Upper lobe of left lung (tissue), 6 donors: ENCODE measurements at regions not wholly inside any gene's neighbourhood (a gene's known extent, or its start where the extent isn't known, plus 50 kb on each side); places are given as distances from the start of the nearest gene placed in this dataset.

Experiments
- ATAC-seq, 2 donors: fragments of 200-7000 bp; cut with Tn5 transposase; one replicate each; pipeline ENCODE4 v1.9.1; 2022; ENCODE audit warnings: mild to moderate bottlenecking in 2 of 2, moderate library complexity in 2 of 2; ENCODE audit not compliant: low FRiP score in 2 of 2
- DNase-seq, 2 donors: peaks; one replicate each; pipeline ENCODE4 v3.0.0-alpha.2; 2019 to 2020
- H3K27ac ChIP-seq, 4 donors: fragments of 200-600 bp; sonication (generic); one replicate each; pipeline ENCODE4 v1.5.1; 2016 to 2019
- H3K27me3 ChIP-seq, 4 donors: fragments of 200-600 bp; sonication (generic); one replicate each; pipeline ENCODE4 v1.5.1; 2017 to 2019
- H3K36me3 ChIP-seq, 4 donors: fragments of 200-600 bp; sonication (generic); one replicate each; pipeline ENCODE4 v1.5.1; 2016 to 2019
- H3K4me1 ChIP-seq, 4 donors: fragments of 200-600 bp; sonication (generic); one replicate each; pipeline ENCODE4 v1.5.1; 2018 to 2019
- H3K4me3 ChIP-seq, 4 donors: fragments of 200-600 bp; sonication (generic); one replicate each; pipeline ENCODE4 v1.5.1; 2017 to 2019; ENCODE audit warnings: mild to moderate bottlenecking in 2 of 4, moderate library complexity in 1 of 4
- H3K9me3 ChIP-seq, 4 donors: fragments of 200-600 bp; sonication (generic); one replicate each; pipeline ENCODE4 v1.5.1; 2018 to 2019
- CTCF ChIP-seq, 6 experiments: fragments of 450-650 bp in 4 of 6; fragments of 200-600 bp in 2 of 6; sonication (generic) in 2 of 6; IDR thresholded peaks; one replicate each; pipeline ENCODE4 v1.5.1; 2016 to 2019; ENCODE audit warnings: antibody characterized with exemption in 6 of 6
- EP300 ChIP-seq, 4 donors: sonication (generic); formaldehyde crosslinking; IDR thresholded peaks; one replicate each; pipeline ENCODE4 v1.5.1; 2017; ENCODE audit warnings: antibody characterized with exemption in 4 of 4, control low read depth in 2 of 4
- POLR2A ChIP-seq, 4 donors: fragments of 450-650 bp; IDR thresholded peaks; one replicate each; pipeline ENCODE4 v1.5.1; 2016 to 2017; ENCODE audit warnings: antibody characterized with exemption in 4 of 4, mild to moderate bottlenecking in 2 of 4
- POLR2AphosphoS5 ChIP-seq, 2 donors: sonication (generic); formaldehyde crosslinking; IDR thresholded peaks; one replicate each; pipeline ENCODE4 v1.5.1; 2017; ENCODE audit warnings: antibody characterized with exemption in 2 of 2
- WGBS, 2 donors: methylation state at CpG; one replicate each; pipeline ENCODE4 v1.1.5; 2017 to 2018; 5-methylcytosine and 5-hydroxymethylcytosine counted together
- donor health status: DM: no; HTN: no; CAD: no; lungs with moderate emphysema.
- donor health status: DM: no; HTN: yes; CAD: no; lungs with severe emphysema.

GRCh38 chr3:127475975-127476705, 114.4 kb downstream of the TPRA1 start:
- Histone ChIP-seq H3K36me3 (no peaks in the 10 kb centered on the region), H3K4me3 (no peak overlapping the region), H3K27me3 (no peaks in the 10 kb centered on the region), H3K27ac (no peak overlapping the region), H3K4me1 (peaks cover 3 to 19% (median 10%) of the 10 kb centered on the region in 4 donors), H3K9me3 (no peaks in the 10 kb centered on the region)
- WGBS, 2 donors: 87 to 89% methylated on average over 6 of the region's 6 CpGs
- DNase-seq (no peak), ATAC-seq (no peak)
- TF ChIP-seq EP300 (IDR thresholded peaks at IDR 0.05): no peak
- no peak for TF ChIP-seq POLR2A (IDR thresholded peaks at IDR 0.05)
- TF ChIP-seq POLR2AphosphoS5 (IDR thresholded peaks at IDR 0.05): no peak
- TF ChIP-seq CTCF (IDR thresholded peaks at IDR 0.05): no peak

- TF ChIP-seq EP300 (IDR thresholded peaks at IDR 0.05) (no peak), POLR2AphosphoS5 (IDR thresholded peaks at IDR 0.05) (no peak), POLR2A (IDR thresholded peaks at IDR 0.05) (no peak), CTCF (IDR thresholded peaks at IDR 0.05) (no peak)
- peaks cover 0 to 16% (median 8%) of the 10 kb centered on the region in 4 donors for H3K4me1 ChIP-seq
- H3K4me3 ChIP-seq: no peak overlapping the region
- H3K27me3 ChIP-seq: no peaks in the 10 kb centered on the region
- no peaks in the 10 kb centered on the region for H3K36me3 ChIP-seq
- ATAC-seq: peak in 1 of 2 donors; percentile 20
- no peaks in the 10 kb centered on the region for H3K9me3 ChIP-seq
- 74 to 88% methylated on average over 7 of the region's 7 CpGs for WGBS, 2 donors
- no peak for DNase-seq
- no peak overlapping the region for H3K27ac ChIP-seq
Measured at GRCh38 chr3:127475391-127475790, 115.1 kb downstream of the TPRA1 start.

- DNase-seq: no peak
- 62 to 65% methylated on average over 6 to 10 of the region's 10 CpGs for WGBS, 2 donors
- TF ChIP-seq CTCF (IDR thresholded peaks at IDR 0.05) (peak in 4 of 6 experiments; percentile 29 to 52 (median 36)), POLR2A (IDR thresholded peaks at IDR 0.05) (no peak)
- no peak overlapping the region for H3K27ac ChIP-seq
- no peaks in the 10 kb centered on the region for H3K27me3 ChIP-seq
- no peaks in the 10 kb centered on the region for H3K36me3 ChIP-seq
- H3K4me1 ChIP-seq: no peaks in the 10 kb centered on the region
- ATAC-seq: no peak
- H3K9me3 ChIP-seq: no peaks in the 10 kb centered on the region
- no peak overlapping the region for H3K4me3 ChIP-seq
Measured at GRCh38 chr3:127473244-127474024, 117.1 kb downstream of the TPRA1 start.

GRCh38 chr3:127472506-127472905, 118.0 kb downstream of the TPRA1 start:
- no peak for DNase-seq
- Histone ChIP-seq H3K36me3 (no peaks in the 10 kb centered on the region), H3K9me3 (no peaks in the 10 kb centered on the region), H3K4me3 (no peak overlapping the region), H3K27ac (no peak overlapping the region), H3K4me1 (no peaks in the 10 kb centered on the region), H3K27me3 (no peaks in the 10 kb centered on the region)
- 75 to 84% methylated on average over 11 of the region's 11 CpGs for WGBS, 2 donors
- no peak for ATAC-seq
- no peak for TF ChIP-seq POLR2A (IDR thresholded peaks at IDR 0.05)
- no peak for TF ChIP-seq POLR2AphosphoS5 (IDR thresholded peaks at IDR 0.05)
- no peak for TF ChIP-seq CTCF (IDR thresholded peaks at IDR 0.05)
- TF ChIP-seq EP300 (IDR thresholded peaks at IDR 0.05): no peak
